Erythroblast (primary cell): ENCODE measurements at regions not wholly inside any gene's neighbourhood (a gene's known extent, or its start where the extent isn't known, plus 50 kb on each side); places are given as distances from the start of the nearest gene placed in this dataset.

Experiments used
- GATA1 ChIP-seq: IDR thresholded peaks from 2 replicates; pipeline ENCODE4 v1.6.1; 2011; ENCODE audit warnings: low read depth, mild to moderate bottlenecking, control low read depth, low read length, moderate library complexity
- POLR2A ChIP-seq: IDR thresholded peaks from 2 replicates; pipeline ENCODE4 v1.6.1; 2011; ENCODE audit warnings: mild to moderate bottlenecking, low read length

DNA sequence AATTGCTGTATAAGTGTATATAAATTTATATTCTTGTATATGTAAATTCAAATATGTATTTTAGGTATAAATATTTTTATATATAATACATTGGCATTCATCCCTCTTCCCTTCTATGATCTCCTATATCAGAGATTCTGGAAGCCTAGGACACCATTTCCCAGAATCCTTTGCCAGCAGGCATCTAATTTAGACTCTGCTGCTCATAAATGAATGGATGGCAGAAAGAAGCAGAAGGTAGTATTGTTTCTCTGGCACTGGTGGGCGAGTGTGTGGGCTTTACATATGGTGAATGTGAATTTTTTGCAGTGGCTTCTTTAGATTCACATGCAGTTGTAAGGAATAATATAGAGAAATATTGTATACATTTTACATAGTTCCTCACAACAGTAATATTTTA is 215.2 kb upstream of the THSD7B start:
- TF ChIP-seq POLR2A = no peak
- TF ChIP-seq GATA1 = no peak
